ENCODE measurements at regions not wholly inside any gene's neighbourhood (a gene's known extent, or its start where the extent isn't known, plus 50 kb on each side); places are given as distances from the start of the nearest gene placed in this dataset.

DNA sequence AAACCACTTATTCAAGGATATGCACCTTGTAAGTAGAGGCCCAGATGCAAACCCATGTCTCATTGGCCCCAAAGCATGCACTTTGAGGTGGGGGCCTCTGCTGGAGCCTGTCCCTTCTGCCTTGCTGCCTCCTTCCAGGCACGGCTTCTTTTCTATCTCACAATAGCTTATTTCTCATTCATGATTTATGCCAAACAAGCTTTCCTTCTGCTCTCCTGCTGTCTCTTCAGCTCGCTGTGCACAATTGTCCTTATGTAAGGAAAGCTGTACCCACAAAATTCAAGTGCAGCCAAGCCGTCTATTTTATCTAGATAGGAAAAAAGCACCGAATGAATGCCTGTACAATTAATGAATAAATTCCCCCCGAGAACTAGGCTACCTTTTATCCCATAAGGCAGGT, 124.8 kb upstream of the PACRGL start:
- TF ChIP-seq, protein P1, sequence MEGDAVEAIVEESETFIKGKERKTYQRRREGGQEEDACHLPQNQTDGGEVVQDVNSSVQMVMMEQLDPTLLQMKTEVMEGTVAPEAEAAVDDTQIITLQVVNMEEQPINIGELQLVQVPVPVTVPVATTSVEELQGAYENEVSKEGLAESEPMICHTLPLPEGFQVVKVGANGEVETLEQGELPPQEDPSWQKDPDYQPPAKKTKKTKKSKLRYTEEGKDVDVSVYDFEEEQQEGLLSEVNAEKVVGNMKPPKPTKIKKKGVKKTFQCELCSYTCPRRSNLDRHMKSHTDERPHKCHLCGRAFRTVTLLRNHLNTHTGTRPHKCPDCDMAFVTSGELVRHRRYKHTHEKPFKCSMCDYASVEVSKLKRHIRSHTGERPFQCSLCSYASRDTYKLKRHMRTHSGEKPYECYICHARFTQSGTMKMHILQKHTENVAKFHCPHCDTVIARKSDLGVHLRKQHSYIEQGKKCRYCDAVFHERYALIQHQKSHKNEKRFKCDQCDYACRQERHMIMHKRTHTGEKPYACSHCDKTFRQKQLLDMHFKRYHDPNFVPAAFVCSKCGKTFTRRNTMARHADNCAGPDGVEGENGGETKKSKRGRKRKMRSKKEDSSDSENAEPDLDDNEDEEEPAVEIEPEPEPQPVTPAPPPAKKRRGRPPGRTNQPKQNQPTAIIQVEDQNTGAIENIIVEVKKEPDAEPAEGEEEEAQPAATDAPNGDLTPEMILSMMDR (IDR thresholded peaks at IDR 0.05): no peak
- TF ChIP-seq EZH2 (IDR thresholded peaks at IDR 0.05) (no peak), EZH2phosphoT487 (IDR thresholded peaks at IDR 0.05) (no peak)
